Suppressor macrophage treated with lipopolysaccharide for 4 hours (primary cell): ENCODE measurements at regions not wholly inside any gene's neighbourhood (a gene's known extent, or its start where the extent isn't known, plus 50 kb on each side); places are given as distances from the start of the nearest gene placed in this dataset.

Experiments used
- DNase-seq: peaks from one replicate; pipeline ENCODE4 v3.0.0-alpha.2; 2020

GRCh38 chr12:66043035-66043434 is 87.5 kb downstream of the LLPH start:
- no peak for DNase-seq

- no peak for DNase-seq
These were observed 88.7 kb downstream of the LLPH start for GRCh38 chr12:66041651-66042363.

- no peak for DNase-seq
These were observed 94.2 kb downstream of the LLPH start for GRCh38 chr12:66036317-66036716.

GRCh38 chr12:66035288-66035966 is 95.1 kb downstream of the LLPH start:
- DNase-seq: peak; percentile 50

- DNase-seq: no peak
These were observed 97.4 kb downstream of the LLPH start for GRCh38 chr12:66033151-66033550.

- DNase-seq: no peak
These were observed 97.8 kb downstream of the LLPH start for GRCh38 chr12:66032739-66033138.

GRCh38 chr12:66030217-66030781 is 100.3 kb downstream of the LLPH start:
- DNase-seq: no peak

- no peak for DNase-seq
These were observed 102.2 kb downstream of the LLPH start for GRCh38 chr12:66028390-66028789.

GRCh38 chr12:66025477-66025876 is 105.1 kb downstream of the LLPH start:
- no peak for DNase-seq

GRCh38 chr12:66024949-66025348 is 105.6 kb downstream of the LLPH start:
- no peak for DNase-seq

GRCh38 chr12:66020481-66020880 is 110.1 kb downstream of the LLPH start:
- DNase-seq: no peak

GRCh38 chr12:66017736-66018135 is 112.8 kb downstream of the LLPH start:
- no peak for DNase-seq
